HG03432 (cell line): ENCODE measurements at regions not wholly inside any gene's neighbourhood (a gene's known extent, or its start where the extent isn't known, plus 50 kb on each side); places are given as distances from the start of the nearest gene placed in this dataset.
"Not testable (repeated sequence)": the region's sequence is repeated elsewhere in the genome, so short reads cannot be mapped to it uniquely, and the experiment has no call there.

ENCODE experiments used
- ATAC-seq: cut with Tn5 transposase; IDR thresholded peaks from one replicate; pipeline ENCODE4 v1.9.1; 2021; ENCODE audit warnings: mild to moderate bottlenecking, moderate library complexity; ENCODE audit not compliant: unreplicated experiment

DNA sequence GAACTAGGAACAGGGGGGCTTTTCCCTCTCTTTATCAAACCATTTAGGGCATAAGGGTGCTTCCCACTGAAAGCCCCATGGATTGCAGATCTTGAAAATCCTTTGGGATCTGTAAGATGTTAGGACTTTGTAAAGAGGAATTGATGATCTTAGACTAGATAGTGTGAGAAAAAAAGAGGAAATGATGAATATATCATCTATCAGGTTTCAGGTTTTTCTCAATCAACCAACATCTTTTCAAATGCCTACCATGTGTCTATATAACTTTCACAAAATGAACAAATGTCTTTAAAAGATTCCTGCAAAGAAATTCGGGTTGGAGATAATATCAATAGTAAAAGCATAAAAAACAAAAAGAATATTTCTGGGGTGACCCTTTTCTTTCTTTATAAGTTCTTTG, 50.1 kb downstream of the KCNC4 start:
- ATAC-seq: no peak

GRCh38 chr1:110262296-110262695, 52.2 kb downstream of the KCNC4 start:
- no peak for ATAC-seq

DNA sequence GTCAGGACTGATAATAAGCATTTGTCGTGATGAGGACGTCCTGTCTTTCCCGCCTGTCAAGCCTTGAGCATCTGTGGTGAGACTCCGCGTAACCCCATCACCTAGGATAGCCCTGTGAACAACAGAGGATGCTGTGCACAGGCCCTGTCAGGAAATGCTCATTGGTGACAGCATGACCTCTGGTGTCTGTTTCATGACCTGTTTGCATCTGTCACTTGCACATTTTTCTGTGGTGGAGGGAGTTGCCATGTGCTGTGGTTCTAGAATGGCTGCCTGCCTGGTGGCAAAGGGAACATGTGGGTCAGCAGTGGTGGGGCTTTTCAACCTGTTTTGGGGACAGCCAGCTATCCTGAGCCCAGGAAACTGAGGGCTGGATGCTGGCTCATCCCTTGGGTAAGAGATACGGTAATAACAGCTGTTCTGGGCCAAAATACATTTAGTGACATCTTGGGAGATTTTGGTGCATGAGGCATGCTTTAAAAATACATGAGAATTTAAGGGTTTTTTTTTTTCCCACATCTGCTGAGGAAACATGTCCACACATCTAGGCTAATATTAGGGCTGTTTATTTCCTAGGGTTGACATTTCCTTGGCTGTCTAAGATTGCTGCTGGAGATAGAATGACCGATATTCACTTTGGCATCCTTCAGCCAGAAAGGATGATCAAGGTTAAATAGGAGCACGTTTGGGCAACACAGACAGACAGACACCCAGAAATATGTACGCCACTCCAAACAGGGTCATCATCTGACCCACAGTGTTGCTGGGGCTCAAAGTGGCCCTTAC, 52.9 kb downstream of the KCNC4 start:
- peak; percentile 53 for ATAC-seq

DNA sequence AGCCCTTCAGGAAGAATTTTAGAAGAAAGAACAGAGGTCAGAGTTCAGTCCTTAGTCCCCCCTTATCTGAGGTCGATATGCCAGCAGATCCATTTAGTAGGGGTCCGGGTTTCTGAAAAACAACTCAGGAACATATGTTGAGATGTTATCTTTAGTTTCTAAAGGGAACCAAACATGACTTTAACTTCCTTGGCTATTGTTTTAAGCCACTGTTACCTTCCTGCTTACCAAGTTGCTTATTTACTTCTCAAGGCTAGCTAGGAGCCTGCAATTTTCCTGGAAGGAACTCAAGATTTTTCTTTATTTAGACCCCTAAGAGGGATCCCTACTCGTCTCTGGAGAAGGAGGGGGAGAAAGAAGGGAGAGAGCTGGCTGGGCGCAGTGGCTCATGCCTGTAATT, 54.3 kb downstream of the KCNC4 start:
- no peak for ATAC-seq

DNA sequence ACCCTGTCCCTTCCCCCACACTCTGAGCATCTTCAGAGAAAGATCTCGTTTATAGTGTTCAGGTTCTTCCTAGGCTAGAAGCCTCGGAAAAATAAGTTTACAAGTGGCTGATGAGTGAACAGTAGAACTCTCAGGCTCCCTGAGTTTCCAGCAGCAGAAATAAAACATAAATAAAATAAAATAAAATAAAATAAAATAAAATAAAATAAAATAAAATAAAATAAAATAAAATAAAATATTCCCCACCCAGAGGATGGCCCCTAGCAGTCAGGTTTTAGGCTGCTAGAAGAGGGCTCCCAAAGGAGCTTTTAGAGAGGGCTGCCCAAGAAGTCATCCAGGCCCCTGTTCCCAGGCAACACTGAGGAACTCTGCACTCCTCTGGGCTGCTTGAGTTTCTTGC, 55.1 kb downstream of the KCNC4 start:
- no peak for ATAC-seq

- no peak for ATAC-seq
These were observed 56.7 kb downstream of the KCNC4 start for GRCh38 chr1:110266834-110267233.

- ATAC-seq: no peak
These were observed 57.1 kb downstream of the KCNC4 start for GRCh38 chr1:110267260-110267659.

- ATAC-seq: no peak
These were observed 61.9 kb downstream of the KCNC4 start for GRCh38 chr1:110272045-110272444.

GRCh38 chr1:110273832-110274231, 63.7 kb downstream of the KCNC4 start:
- not testable (repeated sequence) for ATAC-seq

DNA sequence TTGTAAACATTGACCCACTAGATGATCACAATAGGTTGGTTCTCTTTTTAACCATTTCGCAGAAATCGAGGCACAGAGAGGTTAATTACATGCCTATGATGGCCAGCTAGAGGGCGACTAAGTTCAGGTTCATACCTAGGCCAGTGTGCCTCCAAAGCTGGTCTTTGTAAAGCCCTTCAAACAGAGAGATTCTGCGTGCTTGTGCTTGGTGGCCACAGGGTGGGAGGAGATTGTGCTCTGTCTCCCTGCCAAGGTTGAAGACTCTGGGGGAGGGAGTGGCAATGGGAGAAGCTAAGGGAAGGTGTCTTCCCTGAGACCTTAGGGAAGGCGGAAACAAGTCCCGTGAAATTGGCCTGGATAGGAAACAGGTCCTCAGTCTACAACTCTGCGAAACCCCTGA, 59.1 kb upstream of the RBM15 start:
- no peak for ATAC-seq

DNA sequence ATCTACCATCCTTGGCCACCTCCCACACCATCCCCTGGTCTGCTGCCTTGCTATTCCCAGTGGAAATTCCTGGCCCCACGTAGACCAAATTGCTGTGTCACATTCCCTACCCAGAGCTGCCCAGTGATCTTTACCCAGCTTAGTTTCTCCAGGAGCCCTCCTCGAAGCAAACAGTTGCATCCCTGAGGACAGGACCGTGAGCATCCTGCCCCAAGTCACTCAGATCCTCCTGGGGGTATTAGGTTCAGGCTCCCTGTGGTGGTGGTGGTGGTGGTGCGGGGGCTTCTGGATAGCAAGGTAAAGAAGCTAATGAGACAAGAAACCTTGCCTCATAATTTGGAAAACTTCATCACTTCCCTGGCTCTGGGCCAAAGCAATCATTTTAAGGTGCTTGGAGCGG, 58.4 kb upstream of the RBM15 start:
- ATAC-seq: no peak

GRCh38 chr1:110281363-110282290, 57.5 kb upstream of the RBM15 start:
- ATAC-seq: no peak

GRCh38 chr1:110282395-110282794, 56.8 kb upstream of the RBM15 start:
- ATAC-seq: no peak

DNA sequence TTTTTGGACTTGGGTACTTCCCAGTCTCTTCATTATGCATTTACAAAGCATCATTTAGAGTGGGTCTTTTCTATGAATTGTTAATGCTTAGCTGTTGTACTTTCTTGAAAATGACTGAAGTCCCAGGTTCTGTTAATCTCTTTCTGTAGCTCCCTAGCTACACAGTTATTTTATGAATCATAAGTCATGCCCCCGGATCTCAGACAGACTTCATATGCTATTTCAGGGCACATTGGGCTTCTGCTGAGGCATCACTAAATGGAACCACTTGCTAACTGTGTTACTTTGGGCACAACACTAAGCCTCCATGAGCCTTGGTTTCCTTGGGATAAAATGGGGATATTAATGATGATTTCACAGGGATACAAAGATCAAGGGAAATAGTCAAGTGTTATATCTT, 55.5 kb upstream of the RBM15 start:
- no peak for ATAC-seq

- no peak for ATAC-seq
These were observed 53.9 kb upstream of the RBM15 start for GRCh38 chr1:110285316-110285715.

DNA sequence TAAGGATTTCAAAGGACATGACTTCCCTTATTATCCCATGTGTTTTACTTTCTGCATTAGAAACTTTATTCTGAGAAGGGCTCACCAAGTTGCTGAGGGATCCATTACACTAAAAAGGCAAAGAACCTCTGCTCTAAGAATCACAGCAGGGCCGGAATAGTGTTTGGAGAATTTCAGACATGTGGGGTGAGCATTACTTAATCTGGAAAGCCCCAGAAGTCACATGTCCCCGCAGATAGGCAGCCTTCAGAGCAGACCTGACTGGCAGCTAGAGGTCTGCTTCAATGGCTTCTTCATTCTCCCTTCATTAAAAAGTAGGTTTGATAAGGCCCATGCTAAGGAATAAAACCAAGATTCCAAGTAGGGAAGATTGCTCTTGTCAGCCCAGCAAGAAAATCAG, 52.6 kb upstream of the RBM15 start:
- ATAC-seq: peak; percentile 68

GRCh38 chr1:110288111-110288510, 51.1 kb upstream of the RBM15 start:
- ATAC-seq: no peak
